GM12878 (cell line): ENCODE measurements at regions not wholly inside any gene's neighbourhood (a gene's known extent, or its start where the extent isn't known, plus 50 kb on each side); places are given as distances from the start of the nearest gene placed in this dataset.

Experiments used
- ATAC-seq: fragments of 200-7000 bp; cut with Tn5 transposase; 3 replicates; pipeline ENCODE4 v1.9.1; 2020; ENCODE audit warnings: mild to moderate bottlenecking, moderate library complexity
- BruUV-seq: library from RNA; stranded (reverse); fragments of 400-500 nt; replicated peaks from 2 replicates; lab custom pipeline; 2021; lab: Mats Ljungman, UMichigan
- CTCF ChIA-PET: fragments of 300-600 bp; sonication (Branson Sonifier 250); formaldehyde crosslinking; extraction: SDS; loops from one replicate; lab custom pipeline; 2021; ENCODE audit warnings: inconsistent platforms; lab: Yijun Ruan, JAX
- POLR2A ChIA-PET: fragments of 350-600 bp; formaldehyde crosslinking; extraction: SDS; loops from one replicate; lab custom pipeline; 2021; ENCODE audit warnings: inconsistent platforms; lab: Charles Lee
- RAD21 ChIA-PET: fragments of 300-600 bp; sonication (Branson Sonifier 250); formaldehyde crosslinking; loops from one replicate; lab custom pipeline; 2023; ENCODE audit warnings: antibody characterized with exemption; ENCODE audit not compliant: unreplicated experiment; lab: Charles Lee
- SMC1A ChIA-PET: fragments of 300-600 bp; sonication (Branson Sonifier 250); formaldehyde crosslinking; loops from one replicate; lab custom pipeline; 2023; ENCODE audit not compliant: unreplicated experiment, uncharacterized antibody; lab: Charles Lee
- DNase-seq: peaks from one replicate; pipeline ENCODE4 v3.0.0-alpha.2; 2011; ENCODE audit warnings: low read depth, low spot score
- FAIRE-seq: peaks from 3 replicates; lab custom pipeline; 2011; peaks lifted over from hg19 to GRCh38; lab: Jason Lieb, UNC
- H2AFZ ChIP-seq: 2 replicates; pipeline ENCODE4 v1.6.0; 2011; ENCODE audit warnings: low read depth, low read length, control low read depth; ENCODE audit not compliant: control insufficient read depth
- H3K27ac ChIP-seq: 2 replicates; pipeline ENCODE4 v1.5.1; 2011; ENCODE audit warnings: control low read depth; ENCODE audit not compliant: control insufficient read depth, insufficient read depth
- H3K27me3 ChIP-seq, 2 experiments: replicated peaks in 1 of 2; 2 replicates each; pipeline versions ENCODE4 v1.6.0 to v1.6.1; 2011; ENCODE audit warnings: low read length in 1 of 2; ENCODE audit not compliant: control insufficient read depth in 2 of 2, insufficient read depth in 2 of 2
- H3K36me3 ChIP-seq, 2 experiments: 2 replicates each; pipeline ENCODE4 v1.5.1; 2011; ENCODE audit warnings: low read length in 1 of 2; ENCODE audit not compliant: control insufficient read depth in 2 of 2, insufficient read depth in 2 of 2
- H3K4me1 ChIP-seq: 2 replicates; pipeline ENCODE4 v1.6.1; 2011; ENCODE audit warnings: mild to moderate bottlenecking, low read length, moderate library complexity, mixed read lengths; ENCODE audit not compliant: control insufficient read depth, insufficient read depth
- H3K4me2 ChIP-seq: 2 replicates; pipeline ENCODE4 v1.6.0; 2011; ENCODE audit warnings: control low read depth; ENCODE audit not compliant: control insufficient read depth, insufficient read depth
- H3K4me3 ChIP-seq: fragments of 200-600 bp; sonication (generic); 2 replicates; pipeline ENCODE4 v1.5.1; 2016
- H3K79me2 ChIP-seq: 2 replicates; pipeline ENCODE4 v1.6.0; 2011; ENCODE audit warnings: low read length; ENCODE audit not compliant: control insufficient read depth, insufficient read depth
- H3K9ac ChIP-seq: 2 replicates; pipeline ENCODE4 v1.8.0; 2011; ENCODE audit warnings: low read length, control low read depth, mixed read lengths; ENCODE audit not compliant: control insufficient read depth, insufficient read depth
- H3K9me3 ChIP-seq: replicated peaks from 3 replicates; pipeline ENCODE4 v1.5.1; 2011; ENCODE audit warnings: mild to moderate bottlenecking, low read length; ENCODE audit not compliant: control insufficient read depth, insufficient read depth
- H4K20me1 ChIP-seq: 2 replicates; pipeline ENCODE4 v1.6.0; 2011; ENCODE audit not compliant: control insufficient read depth, insufficient read depth
- BCL3 ChIP-seq: IDR thresholded peaks from 2 replicates; pipeline ENCODE4 v1.6.1; 2011; ENCODE audit warnings: borderline replicate concordance, low read depth, mild to moderate bottlenecking, moderate library complexity, low read length; ENCODE audit not compliant: insufficient read depth, poor library complexity, severe bottlenecking
- NBN ChIP-seq: fragments of 450-650 bp; IDR thresholded peaks from 2 replicates; pipeline ENCODE4 v1.6.1; 2016
- PAX5 ChIP-seq: IDR thresholded peaks from 2 replicates; pipeline ENCODE4 v1.6.1; 2011; ENCODE audit warnings: low read depth, low read length, borderline replicate concordance
- PRDM15 ChIP-seq: fragments of 450-650 bp; formaldehyde crosslinking; IDR thresholded peaks from 2 replicates; pipeline ENCODE4 v1.4.0; 2020; ENCODE audit warnings: mild to moderate bottlenecking, moderate library complexity
- RFX5 ChIP-seq: IDR thresholded peaks from 2 replicates; pipeline ENCODE4 v1.6.1; 2011; ENCODE audit warnings: low read depth, low read length, improper control_type of control experiment
- SMAD1 ChIP-seq: fragments of 450-650 bp; IDR thresholded peaks from 2 replicates; pipeline ENCODE4 v1.6.1; 2018; ENCODE audit warnings: mild to moderate bottlenecking, low read depth; ENCODE audit not compliant: partially characterized antibody
- SMARCA5 ChIP-seq: fragments of 450-650 bp; IDR thresholded peaks from 2 replicates; pipeline ENCODE4 v1.6.1; 2017; ENCODE audit warnings: mild to moderate bottlenecking
- SP1 ChIP-seq: IDR thresholded peaks from one replicate; pipeline ENCODE4 v1.6.1; 2011; ENCODE audit warnings: low read depth, low read length
- WGBS: methylation state at CpG from one replicate; pipeline ENCODE4 v1.1.6; 2016; ENCODE audit warnings: low lambda C conversion rate; ENCODE audit not compliant: insufficient replicate concordance, insufficient coverage; ENCODE audit errors: missing lambda C conversion rate; 5-methylcytosine and 5-hydroxymethylcytosine counted together
- in situ Hi-C: fragments of 300-500 bp; cut with MboI; formaldehyde crosslinking; loops from 9 replicates; pipeline ENCODE4 v1.14.3; 2018; ENCODE audit warnings: mixed read lengths
- intact Hi-C: fragments of 100-400 bp; cut with micrococcal nuclease; formaldehyde crosslinking; loops from one replicate; pipeline ENCODE4 v1.14.2; 2022; ENCODE audit not compliant: unreplicated experiment

GRCh38 chr2:187862715-187863114 is 308.5 kb upstream of the TFPI start (continued):
- TF ChIP-seq PRDM15 (CRISPR knock-in tag) (no peak), SMAD1 (no peak), SMARCA5 (no peak), PAX5 (no peak)
- TF ChIP-seq, all 136 proteins: peak for 0

DNA sequence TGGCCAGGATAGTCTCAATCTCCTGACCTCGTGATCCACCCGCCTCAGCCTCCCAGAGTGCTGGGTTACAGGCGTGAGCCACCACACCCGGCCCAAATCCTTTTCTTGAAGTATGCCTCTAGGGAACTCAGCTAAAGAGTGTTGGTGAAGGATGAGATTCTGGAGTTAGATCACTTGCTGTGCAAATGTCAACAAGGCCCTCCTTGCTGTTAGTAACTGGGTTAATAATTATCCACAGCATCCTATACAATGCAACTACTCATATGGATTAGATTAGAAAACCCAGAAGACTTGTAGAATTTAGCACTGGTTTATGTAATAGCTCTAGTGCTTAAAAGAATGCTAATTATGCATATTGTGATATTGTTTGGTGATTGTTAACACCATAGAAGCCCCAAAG is 310.8 kb upstream of the TFPI start:
- H3K79me2 ChIP-seq = no peaks in the 10 kb centered on the region
- CTCF ChIA-PET = interaction anchor here (1.5 kb wide), 1 partner anchor 365 kb away, joined by 3 read pairs; no protein-coding TSS in a partner anchor
- no peaks in the 10 kb centered on the region for H3K36me3 ChIP-seq
- H4K20me1 ChIP-seq = no peaks in the 10 kb centered on the region
- H3K27me3 ChIP-seq = no peaks in the 10 kb centered on the region; a peak in 1 of 4 replicates
- H3K4me3 ChIP-seq = no peak overlapping the region
- no peak overlapping the region for H2AFZ ChIP-seq
- ATAC-seq (no peak), FAIRE-seq (no peak), DNase-seq (no peak)
- 18% methylated on average over 4 of the region's 4 CpGs for WGBS
- H3K9ac ChIP-seq = no peak overlapping the region
- intact Hi-C loops (no loop called here), in situ Hi-C loops (no loop called here)
- no peak for TF ChIP-seq RFX5
- no peak for TF ChIP-seq BCL3
- TF ChIP-seq SP1 = no peak
- TF ChIP-seq NBN = no peak
- SMC1A ChIA-PET = interaction anchor here (1.0 kb wide), 1 partner anchor 11 kb away, joined by 3 read pairs; no protein-coding TSS in a partner anchor
- H3K4me2 ChIP-seq = no peak overlapping the region
- no peak overlapping the region for H3K27ac ChIP-seq
- H3K9me3 ChIP-seq = no peaks in the 10 kb centered on the region
- RAD21 ChIA-PET = no interaction called here
- POLR2A ChIA-PET = no interaction called here
- no peaks in the 10 kb centered on the region for H3K4me1 ChIP-seq
- no TSS peak for BruUV-seq
